ENCODE measurements at regions not wholly inside any gene's neighbourhood (a gene's known extent, or its start where the extent isn't known, plus 50 kb on each side); places are given as distances from the start of the nearest gene placed in this dataset.
"Not testable (repeated sequence)": the region's sequence is repeated elsewhere in the genome, so short reads cannot be mapped to it uniquely, and the experiment has no call there.

DNA sequence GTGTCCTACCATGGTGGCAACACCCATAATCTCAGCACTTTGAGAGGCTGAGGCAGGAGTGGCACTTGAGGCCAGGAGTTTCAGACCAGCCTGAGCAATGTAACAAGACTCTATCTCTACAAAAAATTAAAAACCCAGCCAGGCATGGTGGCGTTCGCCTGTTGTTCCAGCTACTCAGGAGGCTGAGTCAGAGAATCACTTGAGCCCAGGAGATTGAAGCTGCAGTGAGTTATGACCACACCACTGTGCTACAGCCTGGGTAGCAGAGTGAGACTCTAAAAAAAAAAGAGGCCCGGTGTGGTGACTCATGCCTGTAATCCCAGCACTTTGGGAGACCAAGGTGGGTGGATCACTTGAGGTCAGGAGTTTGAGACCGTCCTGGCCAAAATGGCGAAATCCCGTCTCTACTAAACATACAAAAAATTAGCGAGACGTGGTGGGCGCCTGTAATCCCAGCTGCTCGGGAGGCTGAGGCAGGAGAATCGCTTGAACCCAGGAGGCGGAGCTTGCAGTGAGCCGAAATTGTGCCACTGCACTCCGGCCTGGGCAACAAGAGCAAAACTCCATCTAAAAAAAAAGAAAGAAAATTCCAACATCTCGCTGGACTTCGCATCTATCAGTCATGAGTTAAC lies 277.3 kb downstream of the CYRIA start:
- H3K4me3 ChIP-seq (ENCODE audit: low read length); H3K27me3 ChIP-seq (ENCODE audit: control insufficient read depth in 2 of 2, insufficient read depth in 2 of 2, low read length in 2 of 2); ATAC-seq; H3K4me1 Mint-ChIP-seq; H3K9me3 ChIP-seq (ENCODE audit: control insufficient read depth in 2 of 3, low read length in 3 of 3); H3K4me3 Mint-ChIP-seq; H3K9me3 Mint-ChIP-seq; H3K4me1 ChIP-seq (ENCODE audit: control insufficient read depth in 2 of 2, insufficient read depth in 2 of 2, low read length in 2 of 2); CTCF ChIA-PET; H3K27ac ChIP-seq (ENCODE audit: low read depth, low read length); DNase-seq; intact Hi-C loops (cut with micrococcal nuclease); H3K27ac Mint-ChIP-seq; POLR2A ChIA-PET; H3K36me3 ChIP-seq (ENCODE audit: control insufficient read depth in 2 of 3, insufficient read depth in 3 of 3, low read length in 3 of 3); H3K36me3 Mint-ChIP-seq: not testable (repeated sequence)
- peaks cover 0 to 11% (median 3%) of the 10 kb centered on the region in 5 donors for H3K27me3 Mint-ChIP-seq

DNA sequence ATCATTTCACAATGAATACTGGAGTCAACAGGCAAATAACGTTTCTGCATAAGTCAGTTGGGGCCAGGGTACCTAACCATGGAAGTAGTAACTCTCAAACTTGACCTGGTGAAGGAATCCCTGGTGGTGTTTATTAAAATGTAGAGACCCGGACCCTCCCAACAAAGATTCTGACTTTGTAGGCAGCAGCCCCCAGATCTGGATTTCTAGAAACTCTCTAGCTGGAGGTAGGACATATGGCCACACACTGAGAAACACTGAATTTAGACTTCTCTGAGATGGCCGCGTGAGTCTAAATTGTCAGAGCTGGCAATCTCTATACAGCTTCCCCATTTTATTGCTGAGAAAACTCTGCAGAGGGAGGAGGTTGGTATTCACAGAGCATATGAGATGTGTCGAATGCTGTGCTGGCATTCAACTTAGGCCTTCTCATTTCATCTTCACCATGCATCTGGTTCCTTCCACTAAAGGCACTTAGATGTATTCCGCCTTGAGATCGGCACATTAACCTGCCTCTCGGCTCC lies 278.1 kb downstream of the CYRIA start:
- DNase-seq, result no peak
- ChIA-PET CTCF (no interaction called here), POLR2A (no interaction called here)
- Histone ChIP-seq H3K27me3 (ENCODE audit: control insufficient read depth in 2 of 2, insufficient read depth in 2 of 2, low read length in 2 of 2) (no peaks in the 10 kb centered on the region), H3K4me1 (ENCODE audit: control insufficient read depth in 2 of 2, insufficient read depth in 2 of 2, low read length in 2 of 2) (no peaks in the 10 kb centered on the region), H3K36me3 (ENCODE audit: control insufficient read depth in 2 of 3, insufficient read depth in 3 of 3, low read length in 3 of 3) (no peaks in the 10 kb centered on the region), H3K9me3 (ENCODE audit: control insufficient read depth in 2 of 3, low read length in 3 of 3) (no peaks in the 10 kb centered on the region), H3K27ac (ENCODE audit: low read depth, low read length) (no peak overlapping the region), H3K4me3 (ENCODE audit: low read length) (no peak overlapping the region)
- H3K9me3 Mint-ChIP-seq, result peaks cover 0 to 11% (median 0%) of the 10 kb centered on the region in 11 donors
- intact Hi-C loops (cut with micrococcal nuclease), result no loop called here
- ATAC-seq, result no peak
- peaks cover 0 to 15% (median 3%) of the 10 kb centered on the region in 5 donors for H3K27me3 Mint-ChIP-seq
- H3K4me1 Mint-ChIP-seq, result no peaks in the 10 kb centered on the region
- H3K27ac Mint-ChIP-seq, result no peak overlapping the region
- H3K36me3 Mint-ChIP-seq, result no peaks in the 10 kb centered on the region
- no peak overlapping the region for H3K4me3 Mint-ChIP-seq

DNA sequence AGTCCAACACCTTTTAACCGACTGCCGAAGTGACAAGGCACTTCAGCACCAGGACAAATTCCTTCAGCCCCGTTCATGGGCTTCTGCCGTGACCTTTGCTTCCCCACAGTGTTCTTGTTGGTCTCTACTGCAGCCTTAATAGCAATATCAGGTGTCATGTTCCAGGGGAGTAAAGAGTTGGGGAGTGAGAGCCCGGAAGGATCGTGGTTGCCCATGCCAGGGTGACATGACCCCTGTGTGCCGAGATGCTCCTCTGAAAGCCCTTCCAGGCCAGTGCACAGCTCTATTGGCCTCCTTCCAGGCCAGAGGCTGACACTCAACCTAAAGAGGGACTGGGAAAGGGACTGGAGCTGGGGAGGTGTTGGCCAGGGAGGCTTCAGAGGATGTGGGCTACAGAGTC lies 279.2 kb downstream of the CYRIA start:
- no peaks in the 10 kb centered on the region for H3K27me3 ChIP-seq (ENCODE audit: control insufficient read depth in 2 of 2, insufficient read depth in 2 of 2, low read length in 2 of 2)
- Mint-ChIP-seq H3K27me3 (peaks cover 0 to 13% (median 3%) of the 10 kb centered on the region in 5 donors), H3K36me3 (no peaks in the 10 kb centered on the region), H3K4me1 (no peaks in the 10 kb centered on the region), H3K27ac (no peak overlapping the region), H3K4me3 (no peak overlapping the region), H3K9me3 (peaks cover 0 to 7% (median 0%) of the 10 kb centered on the region in 11 donors)
- ATAC-seq, result no peak
- H3K4me1 ChIP-seq (ENCODE audit: control insufficient read depth in 2 of 2, insufficient read depth in 2 of 2, low read length in 2 of 2), result no peaks in the 10 kb centered on the region
- ChIA-PET CTCF (no interaction called here), POLR2A (no interaction called here)
- DNase-seq, result no peak
- no peak overlapping the region for H3K4me3 ChIP-seq (ENCODE audit: low read length)
- intact Hi-C loops (cut with micrococcal nuclease), result no loop called here
- H3K27ac ChIP-seq (ENCODE audit: low read depth, low read length), result no peak overlapping the region
- H3K9me3 ChIP-seq (ENCODE audit: control insufficient read depth in 2 of 3, low read length in 3 of 3), result no peaks in the 10 kb centered on the region
- no peaks in the 10 kb centered on the region for H3K36me3 ChIP-seq (ENCODE audit: control insufficient read depth in 2 of 3, insufficient read depth in 3 of 3, low read length in 3 of 3)

DNA sequence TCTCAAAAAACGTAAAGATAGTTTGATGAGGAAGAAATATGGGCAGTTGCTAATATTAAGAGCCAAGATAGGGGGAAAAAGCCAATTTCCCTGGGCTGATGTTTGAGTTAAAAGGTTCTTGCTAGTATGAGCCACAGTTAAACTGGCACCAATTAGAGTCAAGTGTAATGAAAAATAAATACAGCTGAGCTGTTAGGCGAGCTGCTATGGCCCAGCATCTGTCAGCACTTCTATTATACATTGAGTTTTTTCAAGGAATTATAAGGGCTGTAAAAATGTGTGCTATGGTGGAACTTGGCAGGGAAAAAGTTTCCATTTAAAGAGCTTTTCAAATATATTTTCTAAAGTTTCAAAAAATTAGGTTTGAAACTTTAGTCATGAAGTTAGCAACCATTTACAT lies 279.6 kb downstream of the CYRIA start:
- H3K27ac ChIP-seq (ENCODE audit: low read depth, low read length), result no peak overlapping the region
- Mint-ChIP-seq H3K4me3 (no peak overlapping the region), H3K27me3 (peaks cover 0 to 17% (median 0%) of the 10 kb centered on the region in 5 donors), H3K4me1 (no peaks in the 10 kb centered on the region), H3K9me3 (peaks cover 0 to 7% (median 0%) of the 10 kb centered on the region in 11 donors), H3K36me3 (no peaks in the 10 kb centered on the region), H3K27ac (no peak overlapping the region)
- no peaks in the 10 kb centered on the region for H3K9me3 ChIP-seq (ENCODE audit: control insufficient read depth in 2 of 3, low read length in 3 of 3)
- intact Hi-C loops (cut with micrococcal nuclease), result no loop called here
- no peaks in the 10 kb centered on the region for H3K27me3 ChIP-seq (ENCODE audit: control insufficient read depth in 2 of 2, insufficient read depth in 2 of 2, low read length in 2 of 2)
- CTCF ChIA-PET, result no interaction called here
- DNase-seq (no peak), ATAC-seq (no peak)
- POLR2A ChIA-PET, result no interaction called here
- H3K36me3 ChIP-seq (ENCODE audit: control insufficient read depth in 2 of 3, insufficient read depth in 3 of 3, low read length in 3 of 3), result no peaks in the 10 kb centered on the region
- H3K4me3 ChIP-seq (ENCODE audit: low read length), result no peak overlapping the region
- no peaks in the 10 kb centered on the region for H3K4me1 ChIP-seq (ENCODE audit: control insufficient read depth in 2 of 2, insufficient read depth in 2 of 2, low read length in 2 of 2)

DNA sequence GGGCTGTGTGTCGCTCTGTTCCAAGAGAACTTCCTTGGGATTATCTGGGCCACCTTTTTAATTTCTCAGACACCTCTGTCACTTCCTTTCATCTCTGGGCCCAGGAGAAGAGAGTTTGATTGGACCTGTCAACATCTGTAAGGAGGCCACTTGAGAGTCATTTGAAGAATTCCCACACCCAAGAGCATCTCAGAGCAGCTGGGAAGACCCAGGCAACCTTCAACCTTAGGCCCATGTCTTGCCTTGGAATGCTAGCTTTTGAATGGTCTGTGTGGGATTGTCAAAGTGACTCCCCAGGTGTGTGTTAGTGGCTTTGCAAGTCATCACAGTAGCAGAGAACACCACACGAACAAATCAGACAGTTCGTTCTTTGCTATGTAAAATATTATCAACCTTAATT lies 280.3 kb downstream of the CYRIA start:
- Mint-ChIP-seq H3K9me3 (peaks cover 0 to 7% (median 0%) of the 10 kb centered on the region in 11 donors), H3K36me3 (no peaks in the 10 kb centered on the region)

DNA sequence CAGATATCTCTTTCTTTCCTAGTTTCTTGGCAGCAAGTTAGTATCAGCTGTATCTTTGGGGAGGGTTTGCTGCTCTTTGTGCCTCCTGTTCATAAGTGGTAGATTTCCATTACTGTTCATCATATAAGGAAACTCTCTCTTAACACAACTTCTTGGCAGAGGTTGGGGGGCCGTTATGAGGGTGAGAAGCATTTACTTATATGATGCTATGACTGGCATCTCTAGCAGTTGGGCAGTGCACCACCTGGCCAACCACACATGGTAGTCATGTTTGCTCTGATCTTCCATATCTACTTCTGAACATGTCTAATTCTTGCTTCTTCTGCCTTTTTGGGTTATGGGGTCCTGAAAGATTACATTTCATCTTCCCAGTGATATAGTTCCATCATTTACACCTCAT lies 282.2 kb downstream of the CYRIA start:
- POLR2A ChIA-PET, result no interaction called here
- H3K4me3 Mint-ChIP-seq, result no peak overlapping the region
- peaks cover 0 to 17% (median 0%) of the 10 kb centered on the region in 5 donors for H3K27me3 Mint-ChIP-seq
- H3K4me1 ChIP-seq (ENCODE audit: control insufficient read depth in 2 of 2, insufficient read depth in 2 of 2, low read length in 2 of 2), result no peaks in the 10 kb centered on the region
- H3K4me1 Mint-ChIP-seq, result no peaks in the 10 kb centered on the region
- peaks cover 0 to 7% (median 0%) of the 10 kb centered on the region in 11 donors for H3K9me3 Mint-ChIP-seq
- no peak overlapping the region for H3K27ac ChIP-seq (ENCODE audit: low read depth, low read length)
- intact Hi-C loops (cut with micrococcal nuclease), result no loop called here
- H3K4me3 ChIP-seq (ENCODE audit: low read length), result no peak overlapping the region
- no peaks in the 10 kb centered on the region for H3K9me3 ChIP-seq (ENCODE audit: control insufficient read depth in 2 of 3, low read length in 3 of 3)
- DNase-seq (no peak), ATAC-seq (no peak)
- H3K27ac Mint-ChIP-seq, result no peak overlapping the region
- H3K36me3 Mint-ChIP-seq, result no peaks in the 10 kb centered on the region
- H3K36me3 ChIP-seq (ENCODE audit: control insufficient read depth in 2 of 3, insufficient read depth in 3 of 3, low read length in 3 of 3), result no peaks in the 10 kb centered on the region
- CTCF ChIA-PET, result no interaction called here
- no peaks in the 10 kb centered on the region for H3K27me3 ChIP-seq (ENCODE audit: control insufficient read depth in 2 of 2, insufficient read depth in 2 of 2, low read length in 2 of 2)

More for the DNA sequence above, 280.3 kb downstream of the CYRIA start:
- no peak overlapping the region for H3K4me3 Mint-ChIP-seq
- ChIA-PET POLR2A (no interaction called here), CTCF (no interaction called here)
- intact Hi-C loops (cut with micrococcal nuclease), result no loop called here
- no peak for DNase-seq
- Histone ChIP-seq H3K4me3 (ENCODE audit: low read length) (no peak overlapping the region), H3K9me3 (ENCODE audit: control insufficient read depth in 2 of 3, low read length in 3 of 3) (no peaks in the 10 kb centered on the region), H3K4me1 (ENCODE audit: control insufficient read depth in 2 of 2, insufficient read depth in 2 of 2, low read length in 2 of 2) (no peaks in the 10 kb centered on the region), H3K36me3 (ENCODE audit: control insufficient read depth in 2 of 3, insufficient read depth in 3 of 3, low read length in 3 of 3) (no peaks in the 10 kb centered on the region), H3K27ac (ENCODE audit: low read depth, low read length) (no peak overlapping the region), H3K27me3 (ENCODE audit: control insufficient read depth in 2 of 2, insufficient read depth in 2 of 2, low read length in 2 of 2) (no peaks in the 10 kb centered on the region)
- no peak for ATAC-seq
- no peak overlapping the region for H3K27ac Mint-ChIP-seq
- H3K4me1 Mint-ChIP-seq, result no peaks in the 10 kb centered on the region
- H3K27me3 Mint-ChIP-seq, result peaks cover 0 to 17% (median 0%) of the 10 kb centered on the region in 5 donors

DNA sequence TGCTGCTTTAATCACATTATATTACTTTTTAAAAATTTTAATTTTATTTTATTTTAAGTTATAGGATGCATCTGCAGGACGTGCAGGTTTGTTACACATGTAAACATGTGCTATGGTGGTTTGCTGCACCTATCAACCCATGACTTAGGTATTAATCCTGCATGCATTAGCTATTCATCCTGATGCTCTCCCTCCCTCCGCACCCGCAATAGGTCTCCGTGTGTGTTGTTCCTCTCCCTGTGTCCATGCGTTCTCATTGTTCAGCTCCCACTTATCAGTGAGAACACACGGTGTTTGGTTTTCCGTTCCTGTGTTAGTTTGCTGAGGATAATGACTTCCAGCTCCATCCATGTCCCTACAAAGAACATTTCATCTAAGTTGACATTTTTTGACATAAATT lies 283.2 kb downstream of the CYRIA start:
- Mint-ChIP-seq H3K27me3 (peaks cover 0 to 17% (median 0%) of the 10 kb centered on the region in 5 donors), H3K4me1 (no peaks in the 10 kb centered on the region), H3K36me3 (no peaks in the 10 kb centered on the region), H3K9me3 (peaks cover 0 to 7% (median 0%) of the 10 kb centered on the region in 11 donors), H3K4me3 (no peak overlapping the region), H3K27ac (no peak overlapping the region)
- H3K9me3 ChIP-seq (ENCODE audit: control insufficient read depth in 2 of 3, low read length in 3 of 3), result no peaks in the 10 kb centered on the region
- no peaks in the 10 kb centered on the region for H3K27me3 ChIP-seq (ENCODE audit: control insufficient read depth in 2 of 2, insufficient read depth in 2 of 2, low read length in 2 of 2)
- DNase-seq, result no peak
- ChIA-PET POLR2A (no interaction called here), CTCF (no interaction called here)
- no peak for ATAC-seq
- intact Hi-C loops (cut with micrococcal nuclease), result no loop called here
- no peaks in the 10 kb centered on the region for H3K36me3 ChIP-seq (ENCODE audit: control insufficient read depth in 2 of 3, insufficient read depth in 3 of 3, low read length in 3 of 3)
- H3K4me3 ChIP-seq (ENCODE audit: low read length), result no peak overlapping the region
- no peak overlapping the region for H3K27ac ChIP-seq (ENCODE audit: low read depth, low read length)
- H3K4me1 ChIP-seq (ENCODE audit: control insufficient read depth in 2 of 2, insufficient read depth in 2 of 2, low read length in 2 of 2), result no peaks in the 10 kb centered on the region

Data from naive thymus-derived CD4-positive, alpha-beta T cell (primary cell).